ENCODE measurements at regions not wholly inside any gene's neighbourhood (a gene's known extent, or its start where the extent isn't known, plus 50 kb on each side); places are given as distances from the start of the nearest gene placed in this dataset.

- H2AFZ ChIP-seq (ENCODE audit: insufficient read depth, low read depth, low read length, poor library complexity, severe bottlenecking), result no peak overlapping the region
- peak overlapping the region; percentile 49 for H3K4me2 ChIP-seq (replicated peaks; ENCODE audit: low read depth, low read length, poor library complexity, severe bottlenecking)
- H3K4me1 Mint-ChIP-seq, result peaks cover 15% of the 10 kb centered on the region
- H3K79me2 ChIP-seq (ENCODE audit: control insufficient read depth, insufficient read depth, low read length), result no peaks in the 10 kb centered on the region
- peaks cover 56% of the 10 kb centered on the region for H3K27me3 Mint-ChIP-seq
- peaks cover 6 to 35% (median 12%) of the 10 kb centered on the region in 3 donors for H3K9me3 ChIP-seq (ENCODE audit: control extremely low read depth in 1 of 3, control insufficient read depth in 2 of 3, insufficient read depth in 1 of 3, low read length in 2 of 3)
- 1% methylated on average over 70 of the region's 70 CpGs for WGBS (ENCODE audit: insufficient coverage)
- no peak overlapping the region for H3K27ac Mint-ChIP-seq
- CTCF ChIA-PET, result interaction anchor here (0.5 to 2.4 kb wide), 16 partner anchors 10 to 1390 kb away, joined by 3 to 9 read pairs (median 3); partner anchors contain the start of gene EVX1
- no peak overlapping the region for H3K4me3 ChIP-seq (ENCODE audit: control extremely low read depth in 1 of 5, extremely low read depth in 1 of 5, insufficient read depth in 1 of 5, low read depth in 2 of 5, low read length in 4 of 5)
- DNase-seq (no peak), ATAC-seq (ENCODE audit: low read depth) (no peak)
- H4K20me1 ChIP-seq (ENCODE audit: control insufficient read depth, insufficient read depth, low read length, poor library complexity, severe bottlenecking), result no peaks in the 10 kb centered on the region
- no peak overlapping the region for H3K27ac ChIP-seq (ENCODE audit: low read length in 2 of 2)
- H3K9ac ChIP-seq (ENCODE audit: low read length), result peak overlapping the region; percentile 1
- POLR2A ChIA-PET, result no interaction called here
- no peaks in the 10 kb centered on the region for H3K9me3 Mint-ChIP-seq (ENCODE audit: insufficient read depth)
- peaks cover 0 to 65% (median 60%) of the 10 kb centered on the region in 4 experiments for H3K27me3 ChIP-seq (replicated peaks in 1 of 4; ENCODE audit: control extremely low read depth in 1 of 4, control insufficient read depth in 3 of 4, insufficient read depth in 4 of 4, low read length in 3 of 4)
- H3K36me3 ChIP-seq (replicated peaks in 1 of 2; ENCODE audit: control extremely low read depth in 1 of 2, control insufficient read depth in 1 of 2, extremely low read depth in 1 of 2, insufficient read depth in 2 of 2, low read length in 1 of 2), result no peaks in the 10 kb centered on the region
- peak; percentile 26 for TF ChIP-seq EZH2 (IDR thresholded peaks at IDR 0.05; ENCODE audit: borderline replicate concordance, insufficient read depth, low read depth, low read length, poor library complexity, severe bottlenecking)
- TF ChIP-seq CTCF (IDR thresholded peaks at IDR 0.05), result no peak
- peaks cover 23 to 44% of the 10 kb centered on the region in 2 donors for H3K4me1 ChIP-seq (ENCODE audit: control insufficient read depth in 2 of 2, insufficient read depth in 2 of 2, low read length in 2 of 2)
- H3K4me3 Mint-ChIP-seq, result peak overlapping the region; percentile 70
- intact Hi-C loops (cut with micrococcal nuclease), result loop anchor here (5.0 kb wide), 1 partner anchor 1390 kb away; the partner anchor contains the start of gene EVX1
Observed at GRCh38 chr7:25852211-25852938, 299.6 kb upstream of the NFE2L3 start.

- H3K27me3 Mint-ChIP-seq, result peaks cover 52% of the 10 kb centered on the region
- H3K9me3 Mint-ChIP-seq (ENCODE audit: insufficient read depth), result no peaks in the 10 kb centered on the region
- peak overlapping the region; percentile 49 for H3K4me2 ChIP-seq (replicated peaks; ENCODE audit: low read depth, low read length, poor library complexity, severe bottlenecking)
- peak; percentile 37 for DNase-seq
- H3K27me3 ChIP-seq (replicated peaks in 1 of 4; ENCODE audit: control extremely low read depth in 1 of 4, control insufficient read depth in 3 of 4, insufficient read depth in 4 of 4, low read length in 3 of 4), result peaks cover 0 to 68% (median 64%) of the 10 kb centered on the region in 4 experiments
- H3K36me3 ChIP-seq (replicated peaks in 1 of 2; ENCODE audit: control extremely low read depth in 1 of 2, control insufficient read depth in 1 of 2, extremely low read depth in 1 of 2, insufficient read depth in 2 of 2, low read length in 1 of 2), result no peaks in the 10 kb centered on the region
- ChIA-PET POLR2A (no interaction called here), CTCF (interaction anchor here (1.2 to 2.4 kb wide), 5 partner anchors 14 to 1298 kb away, joined by 3 to 9 read pairs (median 3); no protein-coding TSS in a partner anchor)
- 0% methylated on average over 3 of the region's 16 CpGs for WGBS (ENCODE audit: insufficient coverage)
- no peak overlapping the region for H3K4me3 Mint-ChIP-seq
- peaks cover 23 to 46% of the 10 kb centered on the region in 2 donors for H3K4me1 ChIP-seq (ENCODE audit: control insufficient read depth in 2 of 2, insufficient read depth in 2 of 2, low read length in 2 of 2)
- no peak for ATAC-seq (ENCODE audit: low read depth)
- intact Hi-C loops (cut with micrococcal nuclease), result loop anchor here (5.0 kb wide), 1 partner anchor 1389 kb away; the partner anchor contains the start of gene EVX1
- H3K27ac ChIP-seq (ENCODE audit: low read length in 2 of 2), result no peak overlapping the region
- TF ChIP-seq CTCF (IDR thresholded peaks at IDR 0.05) (no peak), EZH2 (IDR thresholded peaks at IDR 0.05; ENCODE audit: borderline replicate concordance, insufficient read depth, low read depth, low read length, poor library complexity, severe bottlenecking) (no peak)
- no peaks in the 10 kb centered on the region for H3K79me2 ChIP-seq (ENCODE audit: control insufficient read depth, insufficient read depth, low read length)
- H2AFZ ChIP-seq (ENCODE audit: insufficient read depth, low read depth, low read length, poor library complexity, severe bottlenecking), result no peak overlapping the region
- no peak overlapping the region for H3K27ac Mint-ChIP-seq
- H3K4me3 ChIP-seq (ENCODE audit: control extremely low read depth in 1 of 5, extremely low read depth in 1 of 5, insufficient read depth in 1 of 5, low read depth in 2 of 5, low read length in 4 of 5), result no peak overlapping the region
- H3K4me1 Mint-ChIP-seq, result peaks cover 15% of the 10 kb centered on the region
- H3K9ac ChIP-seq (ENCODE audit: low read length), result no peak overlapping the region
- H4K20me1 ChIP-seq (ENCODE audit: control insufficient read depth, insufficient read depth, low read length, poor library complexity, severe bottlenecking), result no peaks in the 10 kb centered on the region
- H3K9me3 ChIP-seq (ENCODE audit: control extremely low read depth in 1 of 3, control insufficient read depth in 2 of 3, insufficient read depth in 1 of 3, low read length in 2 of 3), result peaks cover 6 to 41% (median 17%) of the 10 kb centered on the region in 3 donors
Observed at GRCh38 chr7:25852939-25853271, 299.1 kb upstream of the NFE2L3 start.
